HEK293T (cell line): ENCODE measurements at regions not wholly inside any gene's neighbourhood (a gene's known extent, or its start where the extent isn't known, plus 50 kb on each side); places are given as distances from the start of the nearest gene placed in this dataset.

Experiments
- CTCF ChIA-PET: fragments of 350-600 bp; formaldehyde crosslinking; extraction: SDS; loops from one replicate; lab custom pipeline; 2021; ENCODE audit warnings: antibody characterized with exemption, inconsistent platforms; lab: Yijun Ruan, JAX
- POLR2A ChIA-PET: fragments of 350-600 bp; formaldehyde crosslinking; extraction: SDS; loops from one replicate; lab custom pipeline; 2020; ENCODE audit warnings: antibody characterized with exemption, inconsistent platforms; lab: Yijun Ruan, JAX
- DNase-seq: peaks from one replicate; pipeline ENCODE4 v3.0.0; 2012; ENCODE audit warnings: mixed read lengths; ENCODE audit errors: extremely low spot score
- ARNT ChIP-seq: fragments of 450-650 bp; IDR thresholded peaks from 2 replicates; pipeline ENCODE4 v1.6.1; 2017; ENCODE audit warnings: mild to moderate bottlenecking
- BHLHE40 ChIP-seq: fragments of 450-650 bp; IDR thresholded peaks from 2 replicates; pipeline ENCODE4 v1.6.1; 2016; ENCODE audit warnings: mild to moderate bottlenecking, moderate library complexity, borderline replicate concordance
- CTBP1 ChIP-seq: fragments of 450-650 bp; IDR thresholded peaks from 2 replicates; pipeline ENCODE4 v1.6.1; 2016; ENCODE audit warnings: borderline replicate concordance
- ELF4 ChIP-seq: fragments of 450-650 bp; IDR thresholded peaks from 2 replicates; pipeline ENCODE4 v1.6.1; 2017; ENCODE audit warnings: antibody characterized with exemption
- FOXA1 ChIP-seq: fragments of 450-650 bp; IDR thresholded peaks from 2 replicates; pipeline ENCODE4 v1.6.1; 2016; ENCODE audit warnings: mild to moderate bottlenecking
- FOXK2 ChIP-seq: fragments of 450-650 bp; IDR thresholded peaks from 2 replicates; pipeline ENCODE4 v1.6.1; 2016; ENCODE audit warnings: mild to moderate bottlenecking
- FOXM1 ChIP-seq: fragments of 450-650 bp; IDR thresholded peaks from 2 replicates; pipeline ENCODE4 v1.6.1; 2017; ENCODE audit warnings: mild to moderate bottlenecking, borderline replicate concordance
- HDGF ChIP-seq: fragments of 450-650 bp; IDR thresholded peaks from 2 replicates; pipeline ENCODE4 v1.6.1; 2017; ENCODE audit warnings: antibody characterized with exemption, borderline replicate concordance
- L3MBTL2 ChIP-seq: fragments of 450-650 bp; conservative IDR thresholded peaks from 2 replicates; pipeline ENCODE4 v1.6.1; 2016; ENCODE audit warnings: mild to moderate bottlenecking
- LEF1 ChIP-seq: fragments of 450-650 bp; IDR thresholded peaks from 2 replicates; pipeline ENCODE4 v1.6.1; 2017; ENCODE audit warnings: mild to moderate bottlenecking, borderline replicate concordance
- NFRKB ChIP-seq: fragments of 450-650 bp; IDR thresholded peaks from 2 replicates; pipeline ENCODE4 v1.6.1; 2016; ENCODE audit warnings: mild to moderate bottlenecking, moderate library complexity
- PKNOX1 ChIP-seq: fragments of 450-650 bp; IDR thresholded peaks from 2 replicates; pipeline ENCODE4 v1.6.1; 2016
- SP1 ChIP-seq: fragments of 450-650 bp; IDR thresholded peaks from 2 replicates; pipeline ENCODE4 v1.6.1; 2017
- SUZ12 ChIP-seq: fragments of 450-650 bp; IDR thresholded peaks from 2 replicates; pipeline ENCODE4 v1.6.1; 2016; ENCODE audit warnings: mild to moderate bottlenecking
- TARDBP ChIP-seq: fragments of 450-650 bp; IDR thresholded peaks from 2 replicates; pipeline ENCODE4 v1.6.1; 2016
- ZNF384 ChIP-seq: fragments of 450-650 bp; IDR thresholded peaks from 2 replicates; pipeline ENCODE4 v1.6.1; 2016

DNA sequence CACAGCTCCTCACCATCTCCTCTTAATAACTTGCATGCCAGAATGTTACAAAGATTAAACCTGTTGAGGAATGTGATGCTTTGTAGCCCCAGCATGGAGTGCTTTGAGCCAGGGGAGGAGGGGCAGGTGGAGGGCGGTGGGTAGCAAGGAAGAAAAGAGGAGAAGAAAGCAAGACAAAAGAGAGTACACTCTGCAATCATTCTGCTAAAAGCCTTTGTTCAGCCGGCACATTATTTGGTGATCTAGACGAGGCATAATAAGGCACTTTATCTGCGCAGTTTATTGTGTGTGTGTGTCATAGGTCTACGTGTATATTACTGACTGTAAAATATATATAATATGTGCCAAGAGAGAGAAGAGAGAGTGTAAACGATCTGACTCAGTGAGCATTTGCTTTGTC is 139.1 kb downstream of the SOX9 start:
- ChIA-PET CTCF (no interaction called here), POLR2A (no interaction called here)
- TF ChIP-seq BHLHE40, result no peak
- TF ChIP-seq ZNF384, result no peak
- TF ChIP-seq FOXA1, result no peak
- no peak for TF ChIP-seq HDGF
- no peak for TF ChIP-seq L3MBTL2
- no peak for TF ChIP-seq ELF4
- TF ChIP-seq SUZ12, result no peak
- TF ChIP-seq PKNOX1, result no peak
- TF ChIP-seq TARDBP, result no peak
- no peak for TF ChIP-seq FOXM1
- no peak for TF ChIP-seq FOXK2
- no peak for TF ChIP-seq SP1
- no peak for TF ChIP-seq ARNT
- TF ChIP-seq NFRKB, result no peak
- TF ChIP-seq LEF1, result no peak
- DNase-seq, result no peak

- no peak for DNase-seq
- ChIA-PET CTCF (no interaction called here), POLR2A (no interaction called here)
- TF ChIP-seq SP1 (no peak), FOXK2 (no peak), ELF4 (no peak), HDGF (no peak), PKNOX1 (no peak)
Measured at GRCh38 chr17:72262766-72263165, 141.9 kb downstream of the SOX9 start.

DNA sequence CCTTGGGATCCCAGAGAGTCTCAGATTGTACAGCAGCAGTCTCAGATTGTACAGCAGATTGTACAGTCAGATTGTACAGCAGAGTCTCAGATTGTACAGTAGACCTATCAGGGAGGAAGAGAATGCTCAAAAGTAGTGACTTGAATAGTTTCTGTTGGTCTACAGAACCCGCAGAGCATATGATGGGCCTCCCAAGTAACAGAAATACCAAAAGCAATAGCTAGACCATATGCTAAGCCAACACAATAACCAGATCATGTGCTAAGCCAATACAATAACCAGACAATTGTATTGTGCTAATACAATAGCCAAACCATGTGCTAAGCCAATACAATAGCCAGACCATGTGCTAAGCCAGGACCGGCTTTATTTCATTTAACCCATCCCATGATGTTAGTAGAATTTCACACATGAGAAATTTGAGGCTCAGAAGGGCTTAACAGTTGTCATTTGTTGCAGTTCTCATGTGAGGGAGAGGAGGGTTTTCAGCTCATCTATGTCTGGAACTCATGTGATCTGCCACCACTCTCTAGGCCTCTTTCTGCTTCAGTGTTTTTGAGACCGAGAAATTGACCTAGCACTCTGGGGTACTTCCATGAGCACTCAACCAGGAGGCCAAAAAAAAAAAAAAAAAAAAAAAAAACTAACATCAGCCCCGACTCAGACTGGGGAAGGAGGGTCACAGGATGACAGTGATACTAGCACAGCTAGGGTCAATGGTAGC is 144.0 kb downstream of the SOX9 start:
- TF ChIP-seq SP1, result no peak
- TF ChIP-seq ELF4, result no peak
- no peak for TF ChIP-seq PKNOX1
- no peak for TF ChIP-seq TARDBP
- no peak for TF ChIP-seq FOXM1
- no peak for TF ChIP-seq ZNF384
- TF ChIP-seq HDGF, result no peak
- no peak for TF ChIP-seq CTBP1
- no peak for TF ChIP-seq NFRKB
- TF ChIP-seq L3MBTL2, result no peak
- no peak for TF ChIP-seq FOXA1
- TF ChIP-seq LEF1, result no peak
- no peak for TF ChIP-seq SUZ12
- TF ChIP-seq ARNT, result no peak
- TF ChIP-seq FOXK2, result no peak
- TF ChIP-seq BHLHE40, result no peak
- CTCF ChIA-PET, result interaction anchor here (0.6 kb wide), 1 partner anchor 206 kb away, joined by 3 read pairs; no protein-coding TSS in a partner anchor
- DNase-seq, result no peak
- POLR2A ChIA-PET, result no interaction called here

DNA sequence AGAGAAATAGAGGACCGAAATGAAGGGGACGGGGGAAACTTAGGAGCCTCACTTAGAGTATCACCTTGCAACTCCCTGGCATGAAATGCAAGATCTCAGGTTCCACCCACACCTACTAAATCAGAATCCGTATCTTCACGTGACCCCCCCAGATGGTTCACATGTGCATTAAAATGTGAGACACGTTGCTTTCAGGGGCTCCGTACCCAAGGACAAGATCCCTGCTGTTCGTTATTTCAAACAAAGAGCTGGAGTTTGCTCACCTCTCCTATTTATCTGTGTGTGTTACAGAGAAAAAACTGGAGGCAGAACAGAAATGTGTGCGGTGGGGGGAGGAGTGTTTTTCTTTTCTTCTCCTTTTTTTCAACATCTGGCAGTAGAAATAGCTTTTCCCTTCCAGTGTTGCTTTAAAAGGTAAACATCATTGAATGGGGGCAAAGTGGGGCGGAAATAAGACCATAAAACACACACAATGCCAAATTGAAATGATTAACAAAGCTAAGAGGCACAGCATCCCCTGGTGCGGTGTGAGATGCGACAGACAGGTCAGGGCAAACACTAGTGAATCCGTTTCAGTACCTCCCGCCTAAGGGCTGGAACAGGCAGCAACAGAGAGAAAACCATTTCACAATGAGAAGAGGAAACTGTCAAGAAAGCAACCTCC is 145.4 kb downstream of the SOX9 start:
- ChIA-PET CTCF (no interaction called here), POLR2A (no interaction called here)
- no peak for TF ChIP-seq LEF1
- DNase-seq, result no peak

- POLR2A ChIA-PET, result interaction anchor here (1.0 kb wide), 1 partner anchor 10 kb away, joined by 3 read pairs; no protein-coding TSS in a partner anchor
- CTCF ChIA-PET, result no interaction called here
- DNase-seq, result no peak
- TF ChIP-seq CTBP1, result no peak
- TF ChIP-seq BHLHE40, result no peak
- TF ChIP-seq TARDBP, result no peak
- TF ChIP-seq ZNF384, result no peak
- no peak for TF ChIP-seq HDGF
- no peak for TF ChIP-seq ARNT
- TF ChIP-seq FOXM1, result no peak
- no peak for TF ChIP-seq NFRKB
- TF ChIP-seq LEF1, result no peak
- TF ChIP-seq SP1, result no peak
- TF ChIP-seq FOXA1, result no peak
- no peak for TF ChIP-seq SUZ12
- no peak for TF ChIP-seq FOXK2
Measured at GRCh38 chr17:72267601-72268000, 146.8 kb downstream of the SOX9 start.

DNA sequence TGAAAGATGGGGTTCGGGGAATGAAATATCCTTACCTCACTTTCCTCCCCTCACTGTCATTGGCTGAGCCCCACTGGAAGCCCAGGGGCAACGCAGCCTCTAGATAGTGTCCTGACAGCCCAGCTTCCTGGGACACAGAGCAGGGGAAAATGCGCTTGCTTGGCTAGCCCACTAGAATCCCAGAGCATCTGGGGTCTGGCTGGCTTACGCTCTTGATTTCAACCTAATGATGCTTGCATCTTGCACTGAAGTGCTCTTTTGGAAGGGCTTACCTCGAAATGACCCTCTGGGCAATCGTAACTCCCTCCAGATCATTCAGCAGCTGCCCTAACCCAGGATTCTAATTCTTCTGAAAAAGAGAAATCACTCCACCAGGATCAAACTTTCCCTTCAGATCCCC is 147.6 kb downstream of the SOX9 start:
- POLR2A ChIA-PET, result no interaction called here
- DNase-seq, result no peak
- TF ChIP-seq FOXA1, result no peak
- no peak for TF ChIP-seq ARNT
- no peak for TF ChIP-seq CTBP1
- no peak for TF ChIP-seq NFRKB
- TF ChIP-seq TARDBP, result no peak
- no peak for TF ChIP-seq PKNOX1
- no peak for TF ChIP-seq SUZ12
- TF ChIP-seq L3MBTL2, result no peak
- no peak for TF ChIP-seq HDGF
- CTCF ChIA-PET, result no interaction called here
